ENCODE measurements at regions not wholly inside any gene's neighbourhood (a gene's known extent, or its start where the extent isn't known, plus 50 kb on each side); places are given as distances from the start of the nearest gene placed in this dataset.

DNA sequence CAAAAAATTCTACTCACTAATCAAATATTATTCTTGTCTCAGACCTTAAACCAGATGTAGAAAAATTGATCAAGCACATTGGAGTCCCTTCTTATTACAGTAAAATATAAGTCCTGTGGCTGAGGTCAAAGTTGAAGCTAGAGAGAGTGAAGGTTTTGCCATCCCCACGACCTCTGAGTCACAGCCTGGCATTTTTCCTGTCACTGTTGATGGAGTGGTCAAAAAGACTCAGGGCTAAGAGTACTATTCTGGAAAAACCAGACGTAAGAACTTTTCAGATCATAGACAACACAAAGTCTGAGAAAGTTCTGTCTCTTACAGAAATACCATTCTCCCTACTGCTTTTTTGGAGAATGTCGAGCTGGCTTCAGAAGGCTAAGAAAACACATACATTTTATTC, 323.7 kb upstream of the ANKRD30A start:
- TF ChIP-seq, protein P1, sequence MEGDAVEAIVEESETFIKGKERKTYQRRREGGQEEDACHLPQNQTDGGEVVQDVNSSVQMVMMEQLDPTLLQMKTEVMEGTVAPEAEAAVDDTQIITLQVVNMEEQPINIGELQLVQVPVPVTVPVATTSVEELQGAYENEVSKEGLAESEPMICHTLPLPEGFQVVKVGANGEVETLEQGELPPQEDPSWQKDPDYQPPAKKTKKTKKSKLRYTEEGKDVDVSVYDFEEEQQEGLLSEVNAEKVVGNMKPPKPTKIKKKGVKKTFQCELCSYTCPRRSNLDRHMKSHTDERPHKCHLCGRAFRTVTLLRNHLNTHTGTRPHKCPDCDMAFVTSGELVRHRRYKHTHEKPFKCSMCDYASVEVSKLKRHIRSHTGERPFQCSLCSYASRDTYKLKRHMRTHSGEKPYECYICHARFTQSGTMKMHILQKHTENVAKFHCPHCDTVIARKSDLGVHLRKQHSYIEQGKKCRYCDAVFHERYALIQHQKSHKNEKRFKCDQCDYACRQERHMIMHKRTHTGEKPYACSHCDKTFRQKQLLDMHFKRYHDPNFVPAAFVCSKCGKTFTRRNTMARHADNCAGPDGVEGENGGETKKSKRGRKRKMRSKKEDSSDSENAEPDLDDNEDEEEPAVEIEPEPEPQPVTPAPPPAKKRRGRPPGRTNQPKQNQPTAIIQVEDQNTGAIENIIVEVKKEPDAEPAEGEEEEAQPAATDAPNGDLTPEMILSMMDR (conservative IDR thresholded peaks at IDR 0.05 in 1 of 2, IDR thresholded peaks at IDR 0.05 in 1 of 2; ENCODE audit: low read depth in 1 of 2, low read length in 2 of 2): no peak
- no peak for TF ChIP-seq EZH2 (IDR thresholded peaks at IDR 0.05; ENCODE audit: low read length, missing control alignments)
- Histone ChIP-seq H3K79me2 (ENCODE audit: control insufficient read depth, insufficient read depth, low read length) (no peaks in the 10 kb centered on the region), H3K36me3 (ENCODE audit: control insufficient read depth, insufficient read depth, low read length) (no peaks in the 10 kb centered on the region), H3K4me2 (ENCODE audit: extremely low read depth, insufficient read depth, low read length) (no peak overlapping the region), H3K4me3 (replicated peaks in 1 of 4; ENCODE audit: control extremely low read depth in 1 of 4, insufficient read depth in 1 of 4, low read depth in 3 of 4, low read length in 4 of 4) (no peak overlapping the region), H2AFZ (ENCODE audit: low read length) (no peak overlapping the region), H3K9me3 (ENCODE audit: control insufficient read depth, insufficient read depth, low read depth, low read length) (no peaks in the 10 kb centered on the region), H4K20me1 (ENCODE audit: control insufficient read depth, extremely low read depth, insufficient read depth, low read length) (no peaks in the 10 kb centered on the region), H3K9ac (ENCODE audit: insufficient read depth, low read length) (no peak overlapping the region), H3K27ac (ENCODE audit: insufficient read depth, low read length) (no peak overlapping the region), H3K4me1 (ENCODE audit: control insufficient read depth, extremely low read depth, insufficient read depth, low read length) (no peaks in the 10 kb centered on the region), H3K27me3 (ENCODE audit: control insufficient read depth, insufficient read depth, low read length) (no peaks in the 10 kb centered on the region)
- peak in 1 of 2 donors; percentile 21 for DNase-seq (ENCODE audit: low read depth in 2 of 2)

DNA sequence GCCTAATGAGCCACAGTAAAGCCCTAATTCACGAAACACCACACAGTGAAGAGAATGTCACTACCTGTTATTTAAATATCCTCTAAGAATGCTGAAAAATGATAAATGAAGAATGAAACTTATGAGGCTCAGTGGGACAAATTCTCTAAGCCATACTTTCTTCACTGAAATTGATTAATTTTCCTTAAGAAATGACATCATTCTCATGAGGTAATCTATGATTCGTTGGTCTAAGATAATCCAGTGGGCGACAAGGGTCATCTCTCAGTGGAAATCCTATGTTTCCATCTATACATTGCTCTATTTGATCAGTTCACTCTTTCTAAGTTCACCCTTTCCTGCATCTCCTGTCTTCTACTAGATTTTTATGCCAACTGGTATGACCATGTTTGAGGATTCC, 330.4 kb upstream of the ANKRD30A start:
- Histone ChIP-seq H3K36me3 (ENCODE audit: control insufficient read depth, insufficient read depth, low read length) (no peaks in the 10 kb centered on the region), H3K4me2 (ENCODE audit: extremely low read depth, insufficient read depth, low read length) (no peak overlapping the region), H3K9ac (ENCODE audit: insufficient read depth, low read length) (no peak overlapping the region), H3K79me2 (ENCODE audit: control insufficient read depth, insufficient read depth, low read length) (no peaks in the 10 kb centered on the region), H2AFZ (ENCODE audit: low read length) (no peak overlapping the region), H4K20me1 (ENCODE audit: control insufficient read depth, extremely low read depth, insufficient read depth, low read length) (no peaks in the 10 kb centered on the region), H3K27me3 (ENCODE audit: control insufficient read depth, insufficient read depth, low read length) (no peaks in the 10 kb centered on the region), H3K4me1 (ENCODE audit: control insufficient read depth, extremely low read depth, insufficient read depth, low read length) (no peaks in the 10 kb centered on the region), H3K9me3 (ENCODE audit: control insufficient read depth, insufficient read depth, low read depth, low read length) (no peaks in the 10 kb centered on the region), H3K27ac (ENCODE audit: insufficient read depth, low read length) (no peak overlapping the region), H3K4me3 (replicated peaks in 1 of 4; ENCODE audit: control extremely low read depth in 1 of 4, insufficient read depth in 1 of 4, low read depth in 3 of 4, low read length in 4 of 4) (no peak overlapping the region)
- DNase-seq (ENCODE audit: low read depth in 2 of 2): no peak
- TF ChIP-seq EZH2 (IDR thresholded peaks at IDR 0.05; ENCODE audit: low read length, missing control alignments): no peak
- TF ChIP-seq, protein P1 (conservative IDR thresholded peaks at IDR 0.05 in 1 of 2, IDR thresholded peaks at IDR 0.05 in 1 of 2; ENCODE audit: low read depth in 1 of 2, low read length in 2 of 2): no peak

DNA sequence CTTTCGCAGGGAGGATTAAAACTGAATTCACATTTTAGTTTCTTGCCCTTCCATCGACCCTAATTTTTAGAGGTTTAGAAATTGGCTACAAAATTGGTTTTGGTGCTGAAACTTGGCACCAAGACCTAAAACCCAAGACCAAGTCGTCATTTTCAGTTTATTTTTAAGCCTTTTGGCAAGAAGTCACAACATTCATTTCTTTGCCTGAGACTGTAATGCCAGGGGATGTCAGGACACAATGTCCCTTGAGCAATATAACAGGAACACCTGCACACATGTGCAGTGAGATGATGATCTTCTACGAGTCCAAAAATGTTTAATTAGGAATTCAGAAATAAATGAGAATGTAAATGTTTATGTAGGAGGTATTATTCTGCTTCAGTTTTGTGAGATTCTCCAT, 335.4 kb upstream of the ANKRD30A start:
- peak in 1 of 2 donors; percentile 11 for DNase-seq (ENCODE audit: low read depth in 2 of 2)
- TF ChIP-seq EZH2 (IDR thresholded peaks at IDR 0.05; ENCODE audit: low read length, missing control alignments): no peak
- TF ChIP-seq, protein P1 (conservative IDR thresholded peaks at IDR 0.05 in 1 of 2, IDR thresholded peaks at IDR 0.05 in 1 of 2; ENCODE audit: low read depth in 1 of 2, low read length in 2 of 2): no peak
- no peak overlapping the region for H3K27ac ChIP-seq (ENCODE audit: insufficient read depth, low read length)

More for the DNA sequence above, 335.4 kb upstream of the ANKRD30A start:
- Histone ChIP-seq H3K4me3 (replicated peaks in 1 of 4; ENCODE audit: control extremely low read depth in 1 of 4, insufficient read depth in 1 of 4, low read depth in 3 of 4, low read length in 4 of 4) (no peak overlapping the region), H3K36me3 (ENCODE audit: control insufficient read depth, insufficient read depth, low read length) (no peaks in the 10 kb centered on the region), H3K79me2 (ENCODE audit: control insufficient read depth, insufficient read depth, low read length) (no peaks in the 10 kb centered on the region), H3K9ac (ENCODE audit: insufficient read depth, low read length) (no peak overlapping the region), H3K4me1 (ENCODE audit: control insufficient read depth, extremely low read depth, insufficient read depth, low read length) (no peaks in the 10 kb centered on the region), H2AFZ (ENCODE audit: low read length) (no peak overlapping the region), H4K20me1 (ENCODE audit: control insufficient read depth, extremely low read depth, insufficient read depth, low read length) (no peaks in the 10 kb centered on the region), H3K27me3 (ENCODE audit: control insufficient read depth, insufficient read depth, low read length) (no peaks in the 10 kb centered on the region), H3K9me3 (ENCODE audit: control insufficient read depth, insufficient read depth, low read depth, low read length) (no peaks in the 10 kb centered on the region), H3K4me2 (ENCODE audit: extremely low read depth, insufficient read depth, low read length) (no peak overlapping the region)

All from fibroblast of lung (primary cell).